ENCODE measurements at regions not wholly inside any gene's neighbourhood (a gene's known extent, or its start where the extent isn't known, plus 50 kb on each side); places are given as distances from the start of the nearest gene placed in this dataset.

- H3K9me3 ChIP-seq (ENCODE audit: low read length) = no peaks in the 10 kb centered on the region
- H3K27me3 ChIP-seq (ENCODE audit: insufficient read depth, low read depth, low read length) = no peaks in the 10 kb centered on the region
- no peaks in the 10 kb centered on the region for H3F3A ChIP-seq (ENCODE audit: insufficient read depth, low read length, poor library complexity, severe bottlenecking)
- H3K27ac ChIP-seq (ENCODE audit: low read length) = no peak overlapping the region
- H3K79me2 ChIP-seq (replicated peaks; ENCODE audit: insufficient read depth, low read length) = no peaks in the 10 kb centered on the region
- H3K9me2 ChIP-seq (ENCODE audit: insufficient read depth, low read length) = no peaks in the 10 kb centered on the region
- no peak overlapping the region for H3K9ac ChIP-seq (ENCODE audit: low read length)
- no peaks in the 10 kb centered on the region for H3K36me3 ChIP-seq (ENCODE audit: insufficient read depth, low read length)
- H2AFZ ChIP-seq (ENCODE audit: low read depth, low read length) = no peak overlapping the region
- H4K20me1 ChIP-seq (ENCODE audit: insufficient read depth) = no peaks in the 10 kb centered on the region
- no peak overlapping the region for H3K4me3 ChIP-seq (ENCODE audit: low read length)
- no peak for TF ChIP-seq RAD21 (conservative IDR thresholded peaks at IDR 0.05)
- no peak for TF ChIP-seq EZH2 (IDR thresholded peaks at IDR 0.05; ENCODE audit: borderline replicate concordance, insufficient read depth, low read length, poor library complexity, severe bottlenecking)
- no peak for TF ChIP-seq REST (IDR thresholded peaks at IDR 0.05; ENCODE audit: borderline replicate concordance)
- no peak overlapping the region for H3K4me2 ChIP-seq (ENCODE audit: low read length)
These were observed 458.3 kb downstream of the EDEM1 start for GRCh38 chr3:5645692-5646410.

GRCh38 chr3:5650303-5650702 lies 462.8 kb downstream of the EDEM1 start:
- TF ChIP-seq POLR2AphosphoS5 (IDR thresholded peaks at IDR 0.05) (no peak), MXI1 (conservative IDR thresholded peaks at IDR 0.05; ENCODE audit: poor library complexity, severe bottlenecking) (no peak), RAD21 (conservative IDR thresholded peaks at IDR 0.05) (no peak), SMC3 (conservative IDR thresholded peaks at IDR 0.05; ENCODE audit: poor library complexity) (no peak), EZH2 (IDR thresholded peaks at IDR 0.05; ENCODE audit: borderline replicate concordance, insufficient read depth, low read length, poor library complexity, severe bottlenecking) (no peak), CTCF (IDR thresholded peaks at IDR 0.05; ENCODE audit: poor library complexity, severe bottlenecking) (no peak), EP300 (conservative IDR thresholded peaks at IDR 0.05; ENCODE audit: poor library complexity, severe bottlenecking) (no peak), TAF1 (IDR thresholded peaks at IDR 0.05; ENCODE audit: low read depth) (no peak), REST (IDR thresholded peaks at IDR 0.05; ENCODE audit: borderline replicate concordance) (no peak)
- H3K4me3 ChIP-seq (ENCODE audit: low read length) = no peak overlapping the region
- H4K20me1 ChIP-seq (ENCODE audit: insufficient read depth) = no peaks in the 10 kb centered on the region
- H3K27me3 ChIP-seq (ENCODE audit: insufficient read depth, low read depth, low read length) = no peaks in the 10 kb centered on the region
- no peak overlapping the region for H3K4me2 ChIP-seq (ENCODE audit: low read length)
- no peak overlapping the region for H3K9ac ChIP-seq (ENCODE audit: low read length)
- no peaks in the 10 kb centered on the region for H3F3A ChIP-seq (ENCODE audit: insufficient read depth, low read length, poor library complexity, severe bottlenecking)
- no peaks in the 10 kb centered on the region for H3K9me2 ChIP-seq (ENCODE audit: insufficient read depth, low read length)
- no peaks in the 10 kb centered on the region for H3K9me3 ChIP-seq (ENCODE audit: low read length)
- no peak overlapping the region for H2AFZ ChIP-seq (ENCODE audit: low read depth, low read length)
- no peaks in the 10 kb centered on the region for H3K36me3 ChIP-seq (ENCODE audit: insufficient read depth, low read length)
- no peak overlapping the region for H3K27ac ChIP-seq (ENCODE audit: low read length)
- H3K79me2 ChIP-seq (replicated peaks; ENCODE audit: insufficient read depth, low read length) = no peaks in the 10 kb centered on the region
